HepG2 (cell line): ENCODE measurements at regions not wholly inside any gene's neighbourhood (a gene's known extent, or its start where the extent isn't known, plus 50 kb on each side); places are given as distances from the start of the nearest gene placed in this dataset.

Experiments
- ATAC-seq: fragments of 200-7000 bp; cut with Tn5 transposase; 3 replicates; pipeline ENCODE4 v1.9.1; 2020; ENCODE audit warnings: mild to moderate bottlenecking, moderate library complexity
- BruUV-seq: library from RNA; stranded (reverse); fragments of 400-500 nt; replicated peaks from 2 replicates; lab custom pipeline; 2021; lab: Mats Ljungman, UMichigan
- CTCF ChIA-PET: fragments of 300-600 bp; formaldehyde crosslinking; extraction: SDS; loops from one replicate; lab custom pipeline; 2021; ENCODE audit warnings: low total read pairs, inconsistent platforms, low intra/inter-chr PET ratio; lab: Yijun Ruan, JAX
- POLR2A ChIA-PET: fragments of 350-600 bp; sonication (Branson Sonifier 250); formaldehyde crosslinking; loops from one replicate; lab custom pipeline; 2020; ENCODE audit warnings: antibody characterized with exemption, inconsistent platforms; lab: Yijun Ruan, JAX
- DNase-seq: peaks from one replicate; pipeline ENCODE4 v3.0.0-alpha.2; 2015; ENCODE audit warnings: low spot score
- FAIRE-seq: peaks from 3 replicates; lab custom pipeline; 2011; peaks lifted over from hg19 to GRCh38; lab: Jason Lieb, UNC
- H2AFZ ChIP-seq: one replicate; pipeline ENCODE4 v1.6.1; 2011; ENCODE audit warnings: low read length, inconsistent platforms
- H3K27ac ChIP-seq: fragments of 300-600 bp; 3 replicates; pipeline ENCODE4 v1.8.0; 2011; ENCODE audit warnings: mixed run types, mild to moderate bottlenecking, mixed read lengths, low read length, inconsistent platforms; ENCODE audit not compliant: insufficient read depth; ENCODE audit errors: extremely low read length
- H3K27me3 ChIP-seq, 2 experiments: fragments of 200-600 bp in 1 of 2; 2 replicates in 1 of 2; 3 replicates in 1 of 2; pipeline versions ENCODE4 v1.6.0 to v1.8.0; 2011; ENCODE audit warnings: low read length in 2 of 2, mild to moderate bottlenecking in 2 of 2, moderate library complexity in 2 of 2, inconsistent platforms in 1 of 2; ENCODE audit not compliant: insufficient read depth in 2 of 2, control insufficient read depth in 1 of 2
- H3K36me3 ChIP-seq, 2 experiments: fragments of 200-600 bp in 1 of 2; replicated peaks in 1 of 2; 2 replicates in 1 of 2; 3 replicates in 1 of 2; pipeline versions ENCODE4 v1.5.1 to v1.8.0; 2011; ENCODE audit warnings: low read length in 2 of 2, inconsistent platforms in 1 of 2; ENCODE audit not compliant: insufficient read depth in 2 of 2, control insufficient read depth in 1 of 2
- H3K4me1 ChIP-seq: 2 replicates; pipeline ENCODE4 v1.5.1; 2012; ENCODE audit warnings: low read length, inconsistent platforms; ENCODE audit not compliant: insufficient read depth
- H3K4me2 ChIP-seq: 2 replicates; pipeline ENCODE4 v1.6.0; 2011; ENCODE audit warnings: low read depth, low read length, inconsistent platforms
- H3K4me3 ChIP-seq, 3 experiments: fragments of 200-600 bp in 1 of 3; sonication (generic), shearing (Covaris generic) in 1 of 3; replicated peaks in 1 of 3; 2 replicates each; pipeline ENCODE4 v1.5.1; 2011 to 2016; ENCODE audit warnings: low read length in 3 of 3, inconsistent platforms in 2 of 3, low read depth in 2 of 3, mild to moderate bottlenecking in 2 of 3, control low read depth in 1 of 3, mixed read lengths in 1 of 3; ENCODE audit not compliant: insufficient read depth in 1 of 3
- H3K79me2 ChIP-seq: one replicate; pipeline ENCODE4 v1.6.1; 2011; ENCODE audit warnings: low read length, inconsistent platforms; ENCODE audit not compliant: insufficient read depth
- H3K9ac ChIP-seq: 2 replicates; pipeline ENCODE4 v1.6.0; 2011; ENCODE audit warnings: mild to moderate bottlenecking, low read depth, low read length, inconsistent platforms; ENCODE audit not compliant: insufficient read depth
- H3K9me3 ChIP-seq: 2 replicates; pipeline ENCODE4 v1.5.1; 2012; ENCODE audit warnings: mild to moderate bottlenecking, low read length
- H4K20me1 ChIP-seq: 2 replicates; pipeline ENCODE4 v1.6.0; 2011; ENCODE audit warnings: inconsistent platforms, mild to moderate bottlenecking, low read length, moderate library complexity; ENCODE audit not compliant: insufficient read depth
- HDAC2 ChIP-seq: sonication (generic); formaldehyde crosslinking; IDR thresholded peaks from 2 replicates; pipeline ENCODE4 v1.4.0; 2020; ENCODE audit warnings: missing genetic modification reagents
- HNRNPUL1 ChIP-seq: fragments of 200-400 bp; formaldehyde crosslinking; IDR thresholded peaks from 2 replicates; pipeline ENCODE4 v1.6.1; 2017; ENCODE audit warnings: low read depth, mild to moderate bottlenecking, low read length, moderate library complexity
- IKZF1 ChIP-seq: fragments of 450-650 bp; IDR thresholded peaks from 2 replicates; pipeline ENCODE4 v1.7.1; 2016
- IRX3 ChIP-seq: sonication (generic); formaldehyde crosslinking; IDR thresholded peaks from 2 replicates; pipeline ENCODE4 v1.8.1; 2023; ENCODE audit warnings: mild to moderate bottlenecking, low read depth, missing genetic modification reagents, borderline replicate concordance
- KDM6A ChIP-seq: IDR thresholded peaks from 2 replicates; pipeline ENCODE4 v1.6.1; 2016; ENCODE audit warnings: low read depth
- SNAPC2 ChIP-seq: sonication (generic); formaldehyde crosslinking; IDR thresholded peaks from 2 replicates; pipeline ENCODE4 v1.8.1; 2022; ENCODE audit warnings: mild to moderate bottlenecking, missing genetic modification reagents
- YEATS4 ChIP-seq: sonication (generic); formaldehyde crosslinking; IDR thresholded peaks from 2 replicates; pipeline ENCODE4 v1.4.0; 2020; ENCODE audit warnings: missing genetic modification reagents, borderline replicate concordance
- ZNF572 ChIP-seq: sonication (generic); formaldehyde crosslinking; IDR thresholded peaks from 2 replicates; pipeline ENCODE4 v1.5.1; 2020; ENCODE audit warnings: mild to moderate bottlenecking, missing genetic modification reagents
- WGBS: methylation state at CpG from one replicate; pipeline ENCODE4 v1.1.6; 2017; ENCODE audit warnings: low lambda C conversion rate; 5-methylcytosine and 5-hydroxymethylcytosine counted together
- in situ Hi-C: cut with HindIII; loops from 2 replicates; pipeline ENCODE4 v1.10.0; 2017; ENCODE audit warnings: low pct_unique_long_range_greater_than_20kb; ENCODE audit not compliant: extremely low pct_ligation_motif_present
- intact Hi-C: fragments of 100-400 bp; cut with micrococcal nuclease; formaldehyde crosslinking; loops from one replicate; pipeline ENCODE4 v1.10.0; 2022; ENCODE audit not compliant: unreplicated experiment
- TF ChIP-seq, protein P1 (sequence below): sonication (generic); formaldehyde crosslinking; IDR thresholded peaks from 2 replicates; pipeline ENCODE4 v1.5.0; 2020; ENCODE audit warnings: mild to moderate bottlenecking, missing genetic modification reagents
- TF ChIP-seq, protein P2 (sequence below): sonication (generic); formaldehyde crosslinking; IDR thresholded peaks from 2 replicates; pipeline ENCODE4 v1.4.0; 2020; ENCODE audit warnings: missing genetic modification reagents, borderline replicate concordance
- TF ChIP-seq, protein P3 (sequence below): sonication (generic); formaldehyde crosslinking; IDR thresholded peaks from 2 replicates; pipeline ENCODE4 v1.9.0; 2021; ENCODE audit warnings: missing genetic modification reagents, borderline replicate concordance
- TF ChIP-seq, protein P4 (sequence below): sonication (generic); formaldehyde crosslinking; IDR thresholded peaks from 2 replicates; pipeline ENCODE4 v1.4.0; 2020; ENCODE audit warnings: missing genetic modification reagents
- TF ChIP-seq, protein P5 (sequence below): sonication (generic); formaldehyde crosslinking; IDR thresholded peaks from 2 replicates; pipeline ENCODE4 v1.5.0; 2020; ENCODE audit warnings: missing genetic modification reagents

DNA sequence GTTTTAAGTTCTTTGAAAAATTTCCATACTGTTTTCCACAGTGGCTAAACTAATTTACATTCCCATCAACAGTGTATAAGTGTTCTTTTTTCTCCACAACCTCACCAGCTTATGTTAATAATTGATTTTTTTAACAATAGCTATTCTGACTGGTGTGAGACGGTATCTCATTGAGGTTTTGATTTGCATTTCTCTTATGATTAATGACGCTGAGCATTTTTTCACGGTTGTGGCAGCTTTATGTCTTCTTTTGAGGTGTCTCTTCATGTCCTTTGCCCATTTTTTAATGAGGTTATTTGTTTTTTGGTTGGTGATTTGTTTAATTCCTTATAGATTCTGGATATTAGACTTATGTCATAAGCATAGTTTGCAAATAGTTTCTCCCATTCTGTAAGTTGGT is 997.9 kb downstream of the SUCLG1 start:
- Histone ChIP-seq H3K4me3 (no peak overlapping the region), H3K4me1 (no peaks in the 10 kb centered on the region), H3K9ac (no peak overlapping the region), H3K36me3 (no peaks in the 10 kb centered on the region), H4K20me1 (no peaks in the 10 kb centered on the region), H3K4me2 (no peak overlapping the region), H2AFZ (no peak overlapping the region), H3K27me3 (no peaks in the 10 kb centered on the region), H3K79me2 (no peaks in the 10 kb centered on the region), H3K27ac (no peak overlapping the region), H3K9me3 (peaks cover 86% of the 10 kb centered on the region)
- no TSS peak for BruUV-seq
- ChIA-PET CTCF (no interaction called here), POLR2A (no interaction called here)
- FAIRE-seq (no peak), DNase-seq (no peak), ATAC-seq (no peak)
- intact Hi-C loops, result no loop called here
- 14% methylated on average over 3 of the region's 3 CpGs for WGBS
- in situ Hi-C loops, result no loop called here
- TF ChIP-seq SNAPC2 (CRISPR knock-in tag) (no peak), IRX3 (CRISPR knock-in tag) (no peak), IKZF1 (no peak), HNRNPUL1 (no peak), KDM6A (CRISPR knock-in tag) (no peak), YEATS4 (no peak), HDAC2 (CRISPR knock-in tag) (no peak), ZNF572 (no peak)
- TF ChIP-seq, protein P1, sequence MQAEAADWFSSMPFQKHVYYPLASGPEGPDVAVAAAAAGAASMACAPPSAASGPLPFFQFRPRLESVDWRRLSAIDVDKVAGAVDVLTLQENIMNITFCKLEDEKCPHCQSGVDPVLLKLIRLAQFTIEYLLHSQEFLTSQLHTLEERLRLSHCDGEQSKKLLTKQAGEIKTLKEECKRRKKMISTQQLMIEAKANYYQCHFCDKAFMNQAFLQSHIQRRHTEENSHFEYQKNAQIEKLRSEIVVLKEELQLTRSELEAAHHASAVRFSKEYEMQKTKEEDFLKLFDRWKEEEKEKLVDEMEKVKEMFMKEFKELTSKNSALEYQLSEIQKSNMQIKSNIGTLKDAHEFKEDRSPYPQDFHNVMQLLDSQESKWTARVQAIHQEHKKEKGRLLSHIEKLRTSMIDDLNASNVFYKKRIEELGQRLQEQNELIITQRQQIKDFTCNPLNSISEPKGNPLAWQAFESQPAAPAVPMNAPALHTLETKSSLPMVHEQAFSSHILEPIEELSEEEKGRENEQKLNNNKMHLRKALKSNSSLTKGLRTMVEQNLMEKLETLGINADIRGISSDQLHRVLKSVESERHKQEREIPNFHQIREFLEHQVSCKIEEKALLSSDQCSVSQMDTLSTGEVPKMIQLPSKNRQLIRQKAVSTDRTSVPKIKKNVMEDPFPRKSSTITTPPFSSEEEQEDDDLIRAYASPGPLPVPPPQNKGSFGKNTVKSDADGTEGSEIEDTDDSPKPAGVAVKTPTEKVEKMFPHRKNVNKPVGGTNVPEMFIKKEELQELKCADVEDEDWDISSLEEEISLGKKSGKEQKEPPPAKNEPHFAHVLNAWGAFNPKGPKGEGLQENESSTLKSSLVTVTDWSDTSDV (CRISPR knock-in tag), result no peak
- TF ChIP-seq, protein P2, sequence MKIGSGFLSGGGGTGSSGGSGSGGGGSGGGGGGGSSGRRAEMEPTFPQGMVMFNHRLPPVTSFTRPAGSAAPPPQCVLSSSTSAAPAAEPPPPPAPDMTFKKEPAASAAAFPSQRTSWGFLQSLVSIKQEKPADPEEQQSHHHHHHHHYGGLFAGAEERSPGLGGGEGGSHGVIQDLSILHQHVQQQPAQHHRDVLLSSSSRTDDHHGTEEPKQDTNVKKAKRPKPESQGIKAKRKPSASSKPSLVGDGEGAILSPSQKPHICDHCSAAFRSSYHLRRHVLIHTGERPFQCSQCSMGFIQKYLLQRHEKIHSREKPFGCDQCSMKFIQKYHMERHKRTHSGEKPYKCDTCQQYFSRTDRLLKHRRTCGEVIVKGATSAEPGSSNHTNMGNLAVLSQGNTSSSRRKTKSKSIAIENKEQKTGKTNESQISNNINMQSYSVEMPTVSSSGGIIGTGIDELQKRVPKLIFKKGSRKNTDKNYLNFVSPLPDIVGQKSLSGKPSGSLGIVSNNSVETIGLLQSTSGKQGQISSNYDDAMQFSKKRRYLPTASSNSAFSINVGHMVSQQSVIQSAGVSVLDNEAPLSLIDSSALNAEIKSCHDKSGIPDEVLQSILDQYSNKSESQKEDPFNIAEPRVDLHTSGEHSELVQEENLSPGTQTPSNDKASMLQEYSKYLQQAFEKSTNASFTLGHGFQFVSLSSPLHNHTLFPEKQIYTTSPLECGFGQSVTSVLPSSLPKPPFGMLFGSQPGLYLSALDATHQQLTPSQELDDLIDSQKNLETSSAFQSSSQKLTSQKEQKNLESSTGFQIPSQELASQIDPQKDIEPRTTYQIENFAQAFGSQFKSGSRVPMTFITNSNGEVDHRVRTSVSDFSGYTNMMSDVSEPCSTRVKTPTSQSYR, result no peak
- TF ChIP-seq, protein P3, sequence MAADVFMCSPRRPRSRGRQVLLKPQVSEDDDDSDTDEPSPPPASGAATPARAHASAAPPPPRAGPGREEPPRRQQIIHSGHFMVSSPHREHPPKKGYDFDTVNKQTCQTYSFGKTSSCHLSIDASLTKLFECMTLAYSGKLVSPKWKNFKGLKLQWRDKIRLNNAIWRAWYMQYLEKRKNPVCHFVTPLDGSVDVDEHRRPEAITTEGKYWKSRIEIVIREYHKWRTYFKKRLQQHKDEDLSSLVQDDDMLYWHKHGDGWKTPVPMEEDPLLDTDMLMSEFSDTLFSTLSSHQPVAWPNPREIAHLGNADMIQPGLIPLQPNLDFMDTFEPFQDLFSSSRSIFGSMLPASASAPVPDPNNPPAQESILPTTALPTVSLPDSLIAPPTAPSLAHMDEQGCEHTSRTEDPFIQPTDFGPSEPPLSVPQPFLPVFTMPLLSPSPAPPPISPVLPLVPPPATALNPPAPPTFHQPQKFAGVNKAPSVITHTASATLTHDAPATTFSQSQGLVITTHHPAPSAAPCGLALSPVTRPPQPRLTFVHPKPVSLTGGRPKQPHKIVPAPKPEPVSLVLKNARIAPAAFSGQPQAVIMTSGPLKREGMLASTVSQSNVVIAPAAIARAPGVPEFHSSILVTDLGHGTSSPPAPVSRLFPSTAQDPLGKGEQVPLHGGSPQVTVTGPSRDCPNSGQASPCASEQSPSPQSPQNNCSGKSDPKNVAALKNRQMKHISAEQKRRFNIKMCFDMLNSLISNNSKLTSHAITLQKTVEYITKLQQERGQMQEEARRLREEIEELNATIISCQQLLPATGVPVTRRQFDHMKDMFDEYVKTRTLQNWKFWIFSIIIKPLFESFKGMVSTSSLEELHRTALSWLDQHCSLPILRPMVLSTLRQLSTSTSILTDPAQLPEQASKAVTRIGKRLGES (CRISPR knock-in tag), result no peak
- TF ChIP-seq, protein P4, sequence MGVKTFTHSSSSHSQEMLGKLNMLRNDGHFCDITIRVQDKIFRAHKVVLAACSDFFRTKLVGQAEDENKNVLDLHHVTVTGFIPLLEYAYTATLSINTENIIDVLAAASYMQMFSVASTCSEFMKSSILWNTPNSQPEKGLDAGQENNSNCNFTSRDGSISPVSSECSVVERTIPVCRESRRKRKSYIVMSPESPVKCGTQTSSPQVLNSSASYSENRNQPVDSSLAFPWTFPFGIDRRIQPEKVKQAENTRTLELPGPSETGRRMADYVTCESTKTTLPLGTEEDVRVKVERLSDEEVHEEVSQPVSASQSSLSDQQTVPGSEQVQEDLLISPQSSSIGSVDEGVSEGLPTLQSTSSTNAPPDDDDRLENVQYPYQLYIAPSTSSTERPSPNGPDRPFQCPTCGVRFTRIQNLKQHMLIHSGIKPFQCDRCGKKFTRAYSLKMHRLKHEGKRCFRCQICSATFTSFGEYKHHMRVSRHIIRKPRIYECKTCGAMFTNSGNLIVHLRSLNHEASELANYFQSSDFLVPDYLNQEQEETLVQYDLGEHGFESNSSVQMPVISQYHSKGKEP, result no peak
- TF ChIP-seq, protein P5, sequence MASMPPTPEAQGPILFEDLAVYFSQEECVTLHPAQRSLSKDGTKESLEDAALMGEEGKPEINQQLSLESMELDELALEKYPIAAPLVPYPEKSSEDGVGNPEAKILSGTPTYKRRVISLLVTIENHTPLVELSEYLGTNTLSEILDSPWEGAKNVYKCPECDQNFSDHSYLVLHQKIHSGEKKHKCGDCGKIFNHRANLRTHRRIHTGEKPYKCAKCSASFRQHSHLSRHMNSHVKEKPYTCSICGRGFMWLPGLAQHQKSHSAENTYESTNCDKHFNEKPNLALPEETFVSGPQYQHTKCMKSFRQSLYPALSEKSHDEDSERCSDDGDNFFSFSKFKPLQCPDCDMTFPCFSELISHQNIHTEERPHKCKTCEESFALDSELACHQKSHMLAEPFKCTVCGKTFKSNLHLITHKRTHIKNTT, result no peak
